ENCODE measurements at regions not wholly inside any gene's neighbourhood (a gene's known extent, or its start where the extent isn't known, plus 50 kb on each side); places are given as distances from the start of the nearest gene placed in this dataset.
"Not testable (repeated sequence)": the region's sequence is repeated elsewhere in the genome, so short reads cannot be mapped to it uniquely, and the experiment has no call there.

GRCh38 chr3:162722337-162722736 is 1225.7 kb downstream of the OTOL1 start:
- H3K36me3 ChIP-seq: no peaks in the 10 kb centered on the region
- H3K9me3 ChIP-seq: no peaks in the 10 kb centered on the region
- no peaks in the 10 kb centered on the region for H3K4me1 ChIP-seq
- H3K27me3 ChIP-seq: no peaks in the 10 kb centered on the region
- TF ChIP-seq POLR2AphosphoS5 (IDR thresholded peaks at IDR 0.05) (no peak), EP300 (IDR thresholded peaks at IDR 0.05) (no peak), POLR2A (IDR thresholded peaks at IDR 0.05) (no peak), CTCF (IDR thresholded peaks at IDR 0.05) (no peak)
- no peak for DNase-seq
- intact Hi-C loops (cut with DNase I; ENCODE audit: low total_unique reads): no loop called here
- no peak overlapping the region for H3K27ac ChIP-seq
- no peak overlapping the region for H3K4me3 ChIP-seq

- H3K4me1 ChIP-seq; DNase-seq; intact Hi-C loops (cut with DNase I; ENCODE audit: low total_unique reads); H3K36me3 ChIP-seq; H3K27ac ChIP-seq; H3K27me3 ChIP-seq; H3K4me3 ChIP-seq; H3K9me3 ChIP-seq: not testable (repeated sequence)
- WGBS, 5 donors: 52 to 67% (median 63%) methylated on average over 5 of the region's 5 CpGs
These were observed 1226.2 kb downstream of the OTOL1 start for GRCh38 chr3:162722796-162723195.

GRCh38 chr3:162729686-162730085 is 1233.1 kb downstream of the OTOL1 start:
- intact Hi-C loops (cut with DNase I; ENCODE audit: low total_unique reads): no loop called here
- H3K9me3 ChIP-seq: no peaks in the 10 kb centered on the region
- WGBS, 5 donors: 89 to 95% (median 93%) methylated on average over 3 of the region's 3 CpGs
- no peaks in the 10 kb centered on the region for H3K36me3 ChIP-seq
- no peak overlapping the region for H3K27ac ChIP-seq
- H3K27me3 ChIP-seq: no peaks in the 10 kb centered on the region
- H3K4me1 ChIP-seq: no peaks in the 10 kb centered on the region
- H3K4me3 ChIP-seq: no peak overlapping the region
- no peak for DNase-seq
- TF ChIP-seq POLR2A (IDR thresholded peaks at IDR 0.05) (no peak), EP300 (IDR thresholded peaks at IDR 0.05) (no peak), CTCF (IDR thresholded peaks at IDR 0.05) (no peak), POLR2AphosphoS5 (IDR thresholded peaks at IDR 0.05) (no peak)

- H3K36me3 ChIP-seq: not testable (repeated sequence)
- WGBS, 5 donors: 68 to 87% (median 74%) methylated on average over 5 of the region's 5 CpGs
These were observed 1235.4 kb downstream of the OTOL1 start for GRCh38 chr3:162731961-162732360.

GRCh38 chr3:162738784-162739183 is 1242.2 kb downstream of the OTOL1 start:
- H3K27me3 ChIP-seq: no peaks in the 10 kb centered on the region
- TF ChIP-seq CTCF (IDR thresholded peaks at IDR 0.05) (no peak), EP300 (IDR thresholded peaks at IDR 0.05) (no peak), POLR2AphosphoS5 (IDR thresholded peaks at IDR 0.05) (no peak), POLR2A (IDR thresholded peaks at IDR 0.05) (no peak)
- H3K9me3 ChIP-seq: no peaks in the 10 kb centered on the region
- H3K27ac ChIP-seq: no peak overlapping the region
- intact Hi-C loops (cut with DNase I; ENCODE audit: low total_unique reads): no loop called here
- no peak overlapping the region for H3K4me3 ChIP-seq
- WGBS, 5 donors: 65 to 78% (median 75%) methylated on average over 1 of the region's 1 CpG
- H3K36me3 ChIP-seq: no peaks in the 10 kb centered on the region
- H3K4me1 ChIP-seq: no peaks in the 10 kb centered on the region
- DNase-seq: no peak

More at GRCh38 chr3:162731961-162732360, 1235.4 kb downstream of the OTOL1 start:
- H3K9me3 ChIP-seq; H3K27me3 ChIP-seq; intact Hi-C loops (cut with DNase I; ENCODE audit: low total_unique reads); H3K4me1 ChIP-seq; DNase-seq; H3K4me3 ChIP-seq; H3K27ac ChIP-seq: not testable (repeated sequence)
